MM.1S (cell line): ENCODE measurements at regions not wholly inside any gene's neighbourhood (a gene's known extent, or its start where the extent isn't known, plus 50 kb on each side); places are given as distances from the start of the nearest gene placed in this dataset.

ENCODE experiments used
- CTCF ChIP-seq: fragments of 300-600 bp; sonication (generic); IDR thresholded peaks from 2 replicates; pipeline ENCODE4 v1.5.1; 2016; ENCODE audit warnings: antibody characterized with exemption, low read length, mixed read lengths
- EZH2 ChIP-seq: fragments of 300-600 bp; sonication (generic); optimal IDR thresholded peaks from 2 replicates; pipeline ENCODE3; 2017; ENCODE audit warnings: low read depth, mild to moderate bottlenecking, antibody characterized with exemption, low read length, mixed read lengths
- EZH2phosphoT487 ChIP-seq: fragments of 300-600 bp; sonication (generic); IDR thresholded peaks from 2 replicates; pipeline ENCODE4 v1.6.1; 2018; ENCODE audit warnings: antibody characterized with exemption, low read length

GRCh38 chr1:114315631-114316030 lies 162.0 kb upstream of the SYT6 start:
- TF ChIP-seq CTCF, result no peak
- no peak for TF ChIP-seq EZH2phosphoT487
- no peak for TF ChIP-seq EZH2
